Prostate gland (tissue), 2 donors: ENCODE measurements at regions not wholly inside any gene's neighbourhood (a gene's known extent, or its start where the extent isn't known, plus 50 kb on each side); places are given as distances from the start of the nearest gene placed in this dataset.

Experiments used
- POLR2AphosphoS5 ChIP-seq: sonication (generic); formaldehyde crosslinking; IDR thresholded peaks from one replicate; pipeline ENCODE4 v1.6.1; 2017; ENCODE audit warnings: antibody characterized with exemption
- TF ChIP-seq, protein P1 (sequence below), 4 experiments: fragments of 200-600 bp in 2 of 4; fragments of 450-650 bp in 2 of 4; sonication (generic) in 2 of 4; IDR thresholded peaks; 1 replicate in 3 of 4; 2 replicates in 1 of 4; pipeline ENCODE4 v1.5.1; 2016 to 2019; ENCODE audit warnings: antibody characterized with exemption in 4 of 4, mild to moderate bottlenecking in 2 of 4, moderate library complexity in 2 of 4

DNA sequence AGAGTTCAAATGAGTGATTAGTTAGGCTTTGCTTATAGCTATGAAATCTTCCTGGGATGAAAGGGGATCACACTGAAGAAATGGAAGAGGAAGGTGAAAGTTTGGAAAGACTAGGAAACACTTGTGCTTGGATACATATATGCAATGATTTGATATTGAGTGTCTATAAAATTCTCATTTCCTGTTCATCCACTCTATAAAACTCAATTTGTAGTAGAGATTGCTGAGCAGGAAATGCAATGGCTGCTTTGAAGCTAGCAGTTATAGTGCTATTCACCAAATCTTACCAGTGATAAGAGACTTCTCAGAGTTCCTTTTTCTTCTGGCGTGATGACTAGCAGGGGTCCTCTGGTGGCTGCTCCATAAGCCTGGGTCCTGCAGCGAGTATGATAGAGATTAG lies 128.1 kb upstream of the HPF1 start:
- peak; percentile 61 for TF ChIP-seq POLR2AphosphoS5
- TF ChIP-seq, protein P1, sequence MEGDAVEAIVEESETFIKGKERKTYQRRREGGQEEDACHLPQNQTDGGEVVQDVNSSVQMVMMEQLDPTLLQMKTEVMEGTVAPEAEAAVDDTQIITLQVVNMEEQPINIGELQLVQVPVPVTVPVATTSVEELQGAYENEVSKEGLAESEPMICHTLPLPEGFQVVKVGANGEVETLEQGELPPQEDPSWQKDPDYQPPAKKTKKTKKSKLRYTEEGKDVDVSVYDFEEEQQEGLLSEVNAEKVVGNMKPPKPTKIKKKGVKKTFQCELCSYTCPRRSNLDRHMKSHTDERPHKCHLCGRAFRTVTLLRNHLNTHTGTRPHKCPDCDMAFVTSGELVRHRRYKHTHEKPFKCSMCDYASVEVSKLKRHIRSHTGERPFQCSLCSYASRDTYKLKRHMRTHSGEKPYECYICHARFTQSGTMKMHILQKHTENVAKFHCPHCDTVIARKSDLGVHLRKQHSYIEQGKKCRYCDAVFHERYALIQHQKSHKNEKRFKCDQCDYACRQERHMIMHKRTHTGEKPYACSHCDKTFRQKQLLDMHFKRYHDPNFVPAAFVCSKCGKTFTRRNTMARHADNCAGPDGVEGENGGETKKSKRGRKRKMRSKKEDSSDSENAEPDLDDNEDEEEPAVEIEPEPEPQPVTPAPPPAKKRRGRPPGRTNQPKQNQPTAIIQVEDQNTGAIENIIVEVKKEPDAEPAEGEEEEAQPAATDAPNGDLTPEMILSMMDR (IDR thresholded peaks at IDR 0.05): no peak
